H9 (cell line): ENCODE measurements at regions not wholly inside any gene's neighbourhood (a gene's known extent, or its start where the extent isn't known, plus 50 kb on each side); places are given as distances from the start of the nearest gene placed in this dataset.

Source experiments
- DNase-seq: peaks from one replicate; pipeline ENCODE4 v3.0.0-alpha.2; 2017
- H2AFZ ChIP-seq: one replicate; pipeline ENCODE4 v1.6.1; 2013; ENCODE audit warnings: mild to moderate bottlenecking, low read length, control low read depth, moderate library complexity
- H2AK5ac ChIP-seq: 2 replicates; pipeline ENCODE4 v1.6.1; 2013; ENCODE audit warnings: low read length, control low read depth, mixed read lengths; ENCODE audit not compliant: insufficient read length
- H2BK120ac ChIP-seq: one replicate; pipeline ENCODE4 v1.6.1; 2013; ENCODE audit warnings: low read depth, mild to moderate bottlenecking, low read length, control low read depth, inconsistent platforms; ENCODE audit not compliant: poor library complexity, severe bottlenecking
- H2BK12ac ChIP-seq: 2 replicates; pipeline ENCODE4 v1.6.1; 2013; ENCODE audit warnings: low read length, control low read depth, mixed read lengths, low read depth; ENCODE audit not compliant: insufficient read length
- H2BK15ac ChIP-seq: 2 replicates; pipeline ENCODE4 v1.6.1; 2013; ENCODE audit warnings: low read depth, low read length, control low read depth
- H2BK20ac ChIP-seq: one replicate; pipeline ENCODE4 v1.6.1; 2013; ENCODE audit warnings: low read depth, mild to moderate bottlenecking, low read length, control low read depth, inconsistent platforms; ENCODE audit not compliant: poor library complexity, severe bottlenecking
- H2BK5ac ChIP-seq: 2 replicates; pipeline ENCODE4 v1.6.1; 2013; ENCODE audit warnings: low read length, control low read depth, mixed read lengths; ENCODE audit not compliant: insufficient read length
- H3K14ac ChIP-seq: 2 replicates; pipeline ENCODE4 v1.6.1; 2013; ENCODE audit warnings: low read length, control low read depth; ENCODE audit not compliant: insufficient read depth
- H3K18ac ChIP-seq: 2 replicates; pipeline ENCODE4 v1.6.1; 2013; ENCODE audit warnings: low read depth, mild to moderate bottlenecking, mixed read lengths, low read length, control low read depth; ENCODE audit not compliant: insufficient read length
- H3K23ac ChIP-seq: 2 replicates; pipeline ENCODE4 v1.6.1; 2013; ENCODE audit warnings: low read length, control low read depth, mixed read lengths, low read depth; ENCODE audit not compliant: insufficient read length
- H3K23me2 ChIP-seq: 2 replicates; pipeline ENCODE4 v1.6.1; 2013; ENCODE audit warnings: low read depth, mild to moderate bottlenecking, mixed read lengths, low read length, control low read depth; ENCODE audit not compliant: insufficient read length, poor library complexity, severe bottlenecking
- H3K27ac ChIP-seq: 2 replicates; pipeline ENCODE4 v1.5.1; 2013; ENCODE audit warnings: low read length, control low read depth, mixed read lengths, low read depth; ENCODE audit not compliant: insufficient read length
- H3K27me3 ChIP-seq: 2 replicates; pipeline ENCODE4 v1.6.1; 2013; ENCODE audit warnings: low read length, control low read depth, inconsistent platforms; ENCODE audit not compliant: insufficient read depth
- H3K4ac ChIP-seq: 2 replicates; pipeline ENCODE4 v1.6.1; 2013; ENCODE audit warnings: low read depth, mild to moderate bottlenecking, control low read depth, inconsistent platforms, low read length, moderate library complexity
- H3K4me1 ChIP-seq: 2 replicates; pipeline ENCODE4 v1.6.1; 2013; ENCODE audit warnings: low read length, control low read depth, inconsistent platforms; ENCODE audit not compliant: insufficient read depth
- H3K4me2 ChIP-seq: 2 replicates; pipeline ENCODE4 v1.6.1; 2013; ENCODE audit warnings: low read length, control low read depth, mixed read lengths; ENCODE audit not compliant: insufficient read length, insufficient read depth
- H3K56ac ChIP-seq: 2 replicates; pipeline ENCODE4 v1.6.1; 2013; ENCODE audit warnings: low read depth, mild to moderate bottlenecking, mixed read lengths, low read length, control low read depth; ENCODE audit not compliant: insufficient read length
- H3K79me1 ChIP-seq: 2 replicates; pipeline ENCODE4 v1.6.1; 2013; ENCODE audit warnings: low read depth, mild to moderate bottlenecking, moderate library complexity, low read length, control low read depth, inconsistent platforms; ENCODE audit not compliant: insufficient read depth, poor library complexity, severe bottlenecking
- H3K79me2 ChIP-seq: 2 replicates; pipeline ENCODE4 v1.6.1; 2013; ENCODE audit warnings: low read length, control low read depth, inconsistent platforms; ENCODE audit not compliant: insufficient read depth
- H3K9ac ChIP-seq: 2 replicates; pipeline ENCODE4 v1.6.1; 2013; ENCODE audit warnings: low read length, control low read depth, mixed read lengths; ENCODE audit not compliant: insufficient read length; ENCODE audit errors: extremely low read depth
- H3K9me3 ChIP-seq: one replicate; pipeline ENCODE4 v1.6.1; 2013; ENCODE audit warnings: low read depth, low read length, inconsistent platforms; ENCODE audit not compliant: control insufficient read depth
- H3T11ph ChIP-seq: one replicate; pipeline ENCODE4 v1.6.1; 2013; ENCODE audit warnings: mild to moderate bottlenecking, low read length, control low read depth, inconsistent platforms
- H4K20me1 ChIP-seq: one replicate; pipeline ENCODE4 v1.6.1; 2013; ENCODE audit not compliant: control insufficient read depth, insufficient read length, insufficient read depth
- H4K5ac ChIP-seq: 2 replicates; pipeline ENCODE4 v1.6.1; 2013; ENCODE audit warnings: low read depth, mild to moderate bottlenecking, mixed read lengths, low read length, control low read depth; ENCODE audit not compliant: insufficient read length
- H4K8ac ChIP-seq: replicated peaks from 2 replicates; pipeline ENCODE4 v1.6.1; 2013; ENCODE audit warnings: low read length, control low read depth, mixed read lengths, low read depth; ENCODE audit not compliant: insufficient read length
- H4K91ac ChIP-seq: 2 replicates; pipeline ENCODE4 v1.6.1; 2013; ENCODE audit warnings: low read depth, mild to moderate bottlenecking, moderate library complexity, mixed read lengths, low read length, control low read depth; ENCODE audit not compliant: insufficient read length
- H3K27ac Mint-ChIP-seq, 3 experiments: 2 replicates in 2 of 3; 3 replicates in 1 of 3; pipeline ENCODE4 v1.8.0; 2020 to 2021; ENCODE audit warnings: mixed read lengths in 3 of 3, mild to moderate bottlenecking in 1 of 3, moderate library complexity in 1 of 3
- H3K27me3 Mint-ChIP-seq: 2 replicates; pipeline ENCODE4 v1.8.0; 2021; ENCODE audit warnings: low read depth, mild to moderate bottlenecking, moderate library complexity, mixed read lengths
- H3K36me3 Mint-ChIP-seq, 3 experiments: 2 replicates in 2 of 3; 3 replicates in 1 of 3; pipeline ENCODE4 v1.8.0; 2020 to 2021; ENCODE audit warnings: low read depth in 3 of 3, mixed read lengths in 3 of 3; ENCODE audit not compliant: insufficient read depth in 1 of 3
- H3K4me1 Mint-ChIP-seq, 2 experiments: 2 replicates each; pipeline ENCODE4 v1.8.0; 2020; ENCODE audit warnings: mixed read lengths in 2 of 2
- H3K4me3 Mint-ChIP-seq, 2 experiments: 2 replicates in 1 of 2; 3 replicates in 1 of 2; pipeline ENCODE4 v1.8.0; 2020 to 2021; ENCODE audit warnings: mild to moderate bottlenecking in 2 of 2, mixed read lengths in 2 of 2, moderate library complexity in 1 of 2
- H3K9me3 Mint-ChIP-seq, 2 experiments: 2 replicates in 1 of 2; 3 replicates in 1 of 2; pipeline ENCODE4 v1.8.0; 2020; ENCODE audit warnings: mild to moderate bottlenecking in 2 of 2, mixed read lengths in 2 of 2, moderate library complexity in 1 of 2
- CTCF ChIP-seq: fragments of 200-600 bp; sonication (generic); conservative IDR thresholded peaks from 3 replicates; pipeline ENCODE4 v1.8.0; 2021; ENCODE audit warnings: antibody characterized with exemption, mild to moderate bottlenecking
- WGBS: extraction: QIAGEN DNeasy Blood & Tissue Kit; methylation state at CpG from one replicate; pipeline ENCODE4 v1.1.7; 2013; ENCODE audit warnings: missing lambda C conversion rate, low lambda C conversion rate, mixed read lengths; ENCODE audit not compliant: insufficient read length; ENCODE audit errors: extremely low coverage; 5-methylcytosine and 5-hydroxymethylcytosine counted together

- Histone ChIP-seq H3K4me2 (no peak overlapping the region), H4K20me1 (no peaks in the 10 kb centered on the region), H2BK15ac (no peak overlapping the region), H3T11ph (no peak overlapping the region), H3K56ac (no peak overlapping the region), H3K23me2 (no peaks in the 10 kb centered on the region), H3K79me2 (no peaks in the 10 kb centered on the region), H4K5ac (no peak overlapping the region), H3K27me3 (no peaks in the 10 kb centered on the region), H3K79me1 (no peaks in the 10 kb centered on the region), H3K14ac (no peak overlapping the region), H2BK120ac (no peak overlapping the region), H2AK5ac (no peak overlapping the region), H4K91ac (no peak overlapping the region), H3K23ac (no peak overlapping the region), H2AFZ (no peak overlapping the region), H3K18ac (no peak overlapping the region), H3K4ac (no peak overlapping the region), H3K4me1 (no peaks in the 10 kb centered on the region), H3K27ac (no peak overlapping the region), H3K9me3 (peaks cover 6% of the 10 kb centered on the region), H2BK12ac (no peak overlapping the region), H2BK20ac (peak overlapping the region; percentile 60), H3K9ac (no peak overlapping the region), H4K8ac (no peak overlapping the region), H2BK5ac (no peak overlapping the region)
- DNase-seq: no peak
- peaks cover 3 to 4% of the 10 kb centered on the region in 2 experiments; a peak in 2 of 4 replicates for H3K4me1 Mint-ChIP-seq
- H3K9me3 Mint-ChIP-seq: peaks cover 17 to 25% of the 10 kb centered on the region in 2 experiments
- peaks cover 9 to 16% (median 11%) of the 10 kb centered on the region in 3 experiments; a peak in 6 of 7 replicates for H3K36me3 Mint-ChIP-seq
- H3K27ac Mint-ChIP-seq: peak overlapping the region in 1 of 3 experiments; percentile 79; a peak in 2 of 7 replicates
- WGBS: no CpG with 5 or more reads among the region's 1 CpG
- H3K27me3 Mint-ChIP-seq: no peaks in the 10 kb centered on the region
- TF ChIP-seq CTCF: no peak
- H3K4me3 Mint-ChIP-seq: no peak overlapping the region
Observed at GRCh38 chr2:106708209-106708608, 177.8 kb downstream of the ST6GAL2 start.
